SK-N-DZ (cell line): ENCODE measurements at regions not wholly inside any gene's neighbourhood (a gene's known extent, or its start where the extent isn't known, plus 50 kb on each side); places are given as distances from the start of the nearest gene placed in this dataset.

Experiments used
- DNase-seq: peaks from one replicate; pipeline ENCODE4 v3.0.0-alpha.2; 2015; ENCODE audit warnings: low spot score

GRCh38 chr1:69425871-69426270 is 141.9 kb upstream of the LRRC7 start:
- no peak for DNase-seq

- DNase-seq = no peak
Observed at GRCh38 chr1:69426401-69426800, 141.3 kb upstream of the LRRC7 start.

GRCh38 chr1:69433073-69433472 is 134.6 kb upstream of the LRRC7 start:
- no peak for DNase-seq

GRCh38 chr1:69436151-69436550 is 131.6 kb upstream of the LRRC7 start:
- DNase-seq = no peak

DNA sequence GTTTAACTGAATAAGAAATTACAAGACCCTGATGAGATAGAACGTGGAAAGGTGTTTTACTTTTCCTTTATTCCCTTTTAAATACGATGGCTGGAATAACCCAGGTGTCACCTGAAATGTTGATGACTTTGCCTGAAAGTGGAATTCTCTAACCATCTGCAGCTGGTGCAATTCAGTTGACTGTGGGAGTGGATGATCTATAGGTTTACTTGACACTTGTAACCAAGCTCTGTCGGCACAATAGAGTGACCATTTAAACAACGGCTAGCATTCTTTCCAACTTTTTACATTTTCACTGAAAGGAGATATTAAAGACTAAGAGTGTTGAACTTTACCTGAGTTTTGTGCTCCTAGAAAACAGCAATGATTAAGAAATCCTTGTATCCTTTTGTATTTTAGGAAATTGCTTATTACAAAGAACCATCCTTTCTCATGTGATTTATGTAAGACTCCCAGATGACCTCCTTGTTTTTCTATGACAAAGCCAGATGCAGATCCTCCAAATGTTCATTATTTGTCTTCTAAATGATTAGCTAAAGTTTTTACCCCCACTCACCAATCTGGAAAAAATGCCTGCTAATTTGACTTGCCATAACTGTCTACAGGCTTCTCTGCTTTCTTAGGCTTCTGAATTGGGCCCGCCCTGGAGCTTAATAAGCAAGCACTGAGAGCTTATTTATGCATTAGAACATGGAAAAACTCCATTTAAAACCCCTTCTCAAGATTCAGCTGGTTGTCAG is 129.5 kb upstream of the LRRC7 start:
- DNase-seq = no peak

DNA sequence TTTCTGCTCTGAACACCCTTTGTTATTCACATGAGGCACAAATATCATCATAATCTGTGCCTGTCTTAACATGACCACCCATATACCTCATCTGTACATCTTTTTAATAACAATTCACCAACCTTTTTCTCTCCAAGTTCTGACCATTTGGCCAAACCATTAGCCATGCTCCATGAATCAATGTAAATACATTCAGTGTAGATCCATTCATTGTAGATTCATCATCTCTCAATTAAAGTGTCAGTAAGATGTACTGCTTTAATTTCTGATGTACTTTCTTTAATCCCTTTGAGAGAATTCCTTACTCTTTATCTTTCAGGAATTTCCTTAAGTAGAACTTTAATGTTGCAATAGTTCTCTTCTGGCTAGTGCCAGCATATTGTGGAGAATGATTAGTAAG is 126.2 kb upstream of the LRRC7 start:
- no peak for DNase-seq

DNA sequence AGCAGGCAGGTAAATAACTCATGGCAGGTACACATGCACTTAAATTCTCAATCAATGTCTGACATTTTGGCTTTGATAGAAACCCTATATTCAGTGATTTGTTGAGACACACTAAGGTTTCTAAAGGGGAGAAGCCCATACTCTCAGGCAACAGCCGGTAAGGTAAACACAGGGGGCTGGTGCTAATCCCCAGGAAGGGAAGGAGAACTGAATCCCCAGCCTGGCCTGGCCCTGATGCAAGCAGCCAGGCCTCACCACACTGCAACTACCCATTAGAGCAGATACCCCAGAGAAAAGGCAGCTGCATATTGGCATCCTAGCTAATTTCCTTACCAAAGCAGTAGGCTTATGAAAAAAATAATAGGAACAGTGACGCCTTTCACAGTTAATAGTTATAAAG is 116.5 kb upstream of the LRRC7 start:
- DNase-seq = no peak

DNA sequence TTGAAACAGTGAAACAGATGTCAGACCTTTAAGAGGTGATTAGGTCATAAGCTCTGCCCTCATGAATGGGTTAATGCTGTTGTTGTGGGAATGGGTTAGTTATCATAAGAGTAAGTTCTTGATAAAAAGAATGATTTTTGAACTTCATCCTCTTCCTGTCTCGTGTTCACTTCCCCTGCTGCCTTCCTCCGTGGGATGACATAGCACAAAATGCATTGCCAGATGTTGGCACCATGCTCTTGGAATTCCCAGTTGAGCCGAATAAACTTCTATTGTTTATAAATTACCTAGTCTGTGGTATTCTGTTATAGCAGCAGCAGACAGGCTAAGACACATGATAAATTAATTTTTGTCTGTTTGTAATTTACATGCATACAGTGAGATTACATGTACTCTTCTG is 112.0 kb upstream of the LRRC7 start:
- no peak for DNase-seq

GRCh38 chr1:69459244-69459643 is 108.5 kb upstream of the LRRC7 start:
- no peak for DNase-seq

GRCh38 chr1:69475021-69475420 is 92.7 kb upstream of the LRRC7 start:
- DNase-seq = no peak

DNA sequence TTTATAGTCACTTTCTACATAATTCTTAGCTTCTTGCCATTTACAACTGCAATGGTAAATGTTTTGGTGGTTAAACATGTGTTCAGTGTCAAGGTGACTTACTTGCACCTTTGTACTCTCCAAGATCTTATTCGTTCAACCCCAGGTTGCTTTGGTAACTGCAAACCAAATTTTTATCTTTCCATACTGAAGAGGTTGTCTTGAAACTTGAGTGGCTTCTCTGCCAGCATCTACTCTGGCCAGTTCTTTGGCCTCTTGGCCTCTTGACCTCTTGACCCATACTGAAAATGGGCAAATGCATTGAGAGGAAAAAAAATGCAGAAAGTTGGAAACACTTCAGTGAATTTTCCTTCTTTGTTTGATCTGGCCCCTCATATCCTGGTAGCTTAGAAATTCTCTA is 88.0 kb upstream of the LRRC7 start:
- DNase-seq = no peak

DNA sequence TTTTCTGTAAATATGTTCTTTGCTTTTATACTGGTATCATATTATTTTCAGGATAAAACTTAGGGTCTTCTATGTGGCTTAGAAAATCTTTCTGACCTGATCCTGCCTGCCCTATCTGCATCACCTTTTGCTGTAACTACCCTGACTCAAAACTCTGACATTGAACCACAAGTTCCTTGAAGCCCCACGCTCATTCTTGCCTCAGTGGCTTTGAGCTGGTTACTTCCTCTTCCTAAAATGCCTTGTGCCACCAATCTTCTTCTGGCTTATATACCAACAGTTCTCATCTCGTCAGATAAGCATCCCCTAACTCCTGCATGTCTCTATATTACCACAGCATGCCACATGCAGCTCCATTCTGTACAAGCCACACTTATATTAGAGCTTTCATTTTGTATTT is 84.5 kb upstream of the LRRC7 start:
- no peak for DNase-seq

- no peak for DNase-seq
Observed at GRCh38 chr1:69485616-69486015, 82.1 kb upstream of the LRRC7 start.

DNA sequence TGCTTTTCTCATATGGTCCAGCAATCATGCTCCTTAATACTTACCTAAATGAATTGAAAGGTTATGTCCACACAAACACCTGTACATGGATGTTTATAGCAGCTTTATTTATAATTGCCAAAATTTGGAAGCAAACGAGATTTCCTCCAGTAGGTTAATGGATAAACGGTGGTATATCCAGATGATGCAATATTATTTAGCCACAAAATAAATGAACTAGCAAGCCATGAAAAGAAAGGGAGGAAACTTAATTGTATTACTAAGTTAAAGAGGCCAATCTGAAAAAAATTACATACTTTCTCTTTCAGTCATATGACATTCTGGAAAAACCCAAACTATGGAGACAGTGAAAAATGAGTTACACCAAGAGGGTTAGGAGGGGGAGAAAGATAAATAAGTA is 76.3 kb upstream of the LRRC7 start:
- DNase-seq = no peak

DNA sequence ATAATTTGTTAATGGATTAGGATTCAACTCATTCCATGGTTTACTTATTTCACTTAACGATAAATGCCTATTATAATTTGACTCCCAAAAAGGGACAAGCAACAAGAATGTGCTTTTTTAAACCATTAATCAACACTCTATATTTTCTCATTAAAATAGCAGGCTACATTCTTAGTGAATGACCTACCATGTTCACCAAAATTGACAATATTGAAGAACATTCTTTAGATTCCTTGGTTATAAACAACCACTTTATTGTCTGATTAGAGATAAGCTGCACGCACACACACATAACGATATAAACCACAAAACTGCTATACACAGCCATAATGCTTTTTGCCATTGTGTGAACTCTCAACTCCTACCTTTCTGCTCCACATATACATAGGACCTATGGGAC is 75.4 kb upstream of the LRRC7 start:
- no peak for DNase-seq

DNA sequence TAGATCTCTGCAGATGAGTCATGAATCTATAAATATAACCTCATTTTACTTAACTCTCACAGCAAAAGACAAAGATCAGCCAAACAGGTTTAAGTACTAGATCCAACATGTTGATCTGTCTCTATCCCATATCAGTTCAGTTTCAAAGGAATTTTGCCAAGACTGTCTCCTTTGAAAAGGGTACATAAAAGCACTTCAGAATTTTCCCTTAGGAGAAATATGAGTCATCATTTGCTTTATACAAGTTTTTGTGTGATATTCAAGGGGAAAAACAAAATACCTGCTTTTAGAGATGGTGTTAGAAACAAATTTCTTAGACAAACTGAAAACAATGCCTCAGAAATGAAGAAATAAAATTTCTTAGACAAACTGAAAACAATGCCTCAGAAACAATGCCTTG is 73.5 kb upstream of the LRRC7 start:
- no peak for DNase-seq

DNA sequence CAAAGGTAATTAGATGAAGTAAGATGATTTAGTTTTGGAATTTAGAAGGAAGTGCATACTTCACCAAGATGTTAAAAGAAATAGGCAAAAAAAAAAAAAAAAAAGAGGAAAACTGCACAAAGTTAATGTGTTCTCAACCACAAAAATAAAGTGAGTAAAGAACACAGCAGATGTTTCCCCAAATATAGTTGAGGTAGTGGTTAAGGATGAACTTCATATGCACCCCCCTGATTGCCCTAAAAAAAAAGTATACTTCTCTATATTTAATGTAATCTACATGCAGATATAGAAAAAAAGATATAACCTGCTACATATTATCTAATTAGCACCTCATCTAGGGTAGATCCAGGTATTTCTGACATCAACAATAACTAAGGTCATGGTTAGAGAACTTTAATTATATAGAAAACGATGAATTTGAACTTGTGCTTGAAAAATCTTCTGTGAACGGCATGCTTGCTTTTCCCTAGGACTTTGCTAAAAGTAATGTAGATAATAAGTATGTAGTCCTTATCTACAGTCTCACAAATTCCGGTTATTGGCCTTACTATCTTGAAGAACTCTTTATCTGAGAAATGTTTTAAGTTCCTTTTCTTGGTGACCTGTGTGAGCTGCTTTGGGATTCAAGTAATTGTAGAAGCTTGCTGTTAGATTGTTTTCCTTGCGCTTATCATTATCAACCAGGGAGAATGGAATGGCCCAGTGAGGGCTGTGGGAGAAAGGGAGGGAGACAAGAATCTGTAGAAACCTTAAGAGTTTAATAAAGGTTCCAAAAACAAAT is 70.1 kb upstream of the LRRC7 start:
- no peak for DNase-seq

DNA sequence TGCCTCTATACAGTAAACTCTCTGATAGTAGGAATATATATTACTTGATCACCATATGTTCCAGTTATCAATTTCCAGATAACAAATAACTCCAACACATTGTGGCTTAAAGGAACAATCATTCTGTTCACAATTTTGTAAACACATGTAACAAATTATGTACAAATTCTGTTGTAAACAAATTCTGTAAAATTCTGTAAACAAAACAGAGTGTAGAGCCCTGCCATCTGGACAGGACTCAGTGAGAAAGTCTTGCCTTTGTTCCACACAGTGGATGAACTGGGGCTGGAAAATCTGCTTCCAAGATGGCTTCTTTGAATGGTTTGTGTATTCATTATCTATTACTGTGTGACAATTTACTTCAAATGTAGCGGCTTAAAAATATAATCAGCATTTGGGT is 69.0 kb upstream of the LRRC7 start:
- DNase-seq = no peak

DNA sequence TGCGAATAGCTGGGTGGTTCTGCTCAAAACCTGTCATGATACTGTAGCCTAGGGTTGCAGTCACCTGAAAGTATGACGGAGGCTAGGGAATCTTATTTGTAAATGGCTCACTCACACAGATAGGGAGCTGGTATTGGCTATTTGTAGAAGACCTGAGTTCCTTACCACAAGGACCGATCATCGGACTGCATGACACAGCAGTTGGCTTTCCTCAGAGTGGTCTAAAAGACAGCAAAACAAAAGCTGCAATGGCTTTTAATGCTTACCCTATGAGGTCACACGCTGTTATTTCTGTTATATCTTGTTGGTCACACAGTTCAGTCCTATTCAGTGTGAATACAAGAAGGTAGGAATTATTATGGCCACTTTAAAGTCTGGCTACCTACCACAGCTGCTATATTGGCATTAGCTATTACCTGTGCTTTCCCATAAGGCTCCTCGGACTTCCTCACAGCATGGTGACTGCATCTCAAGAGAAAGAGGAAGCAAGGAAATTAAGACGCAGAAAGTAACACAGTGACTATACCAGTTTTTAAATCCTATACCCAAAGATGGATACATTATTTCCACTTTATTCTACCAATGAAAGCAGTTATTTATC is 68.4 kb upstream of the LRRC7 start:
- DNase-seq = no peak

GRCh38 chr1:69502991-69503390 is 64.7 kb upstream of the LRRC7 start:
- DNase-seq = no peak

GRCh38 chr1:69504730-69505252 is 62.9 kb upstream of the LRRC7 start:
- DNase-seq = no peak

GRCh38 chr1:69506311-69506710 is 61.4 kb upstream of the LRRC7 start:
- no peak for DNase-seq

GRCh38 chr1:69506721-69507120 is 61.0 kb upstream of the LRRC7 start:
- no peak for DNase-seq
